ENCODE measurements at regions not wholly inside any gene's neighbourhood (a gene's known extent, or its start where the extent isn't known, plus 50 kb on each side); places are given as distances from the start of the nearest gene placed in this dataset.

DNA sequence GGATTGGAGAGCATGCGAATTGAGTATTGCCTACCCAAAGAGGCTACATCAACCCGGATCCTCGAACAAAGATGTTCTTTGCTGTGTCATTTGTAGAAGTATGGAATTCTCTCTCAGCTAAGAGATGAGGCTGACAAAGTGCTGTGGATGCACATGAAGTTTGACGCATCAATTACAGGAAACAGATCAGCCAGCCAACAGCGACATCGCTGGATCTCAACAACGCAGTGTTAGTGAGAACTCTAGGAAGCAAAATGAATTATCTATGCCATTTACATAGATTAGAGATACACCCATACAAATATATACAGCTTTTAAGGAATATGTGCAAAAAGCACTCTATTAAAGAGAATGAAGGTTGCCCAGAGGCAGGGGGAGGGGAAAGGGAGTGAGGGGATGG is 160.6 kb upstream of the RGMA start:
- no peak for DNase-seq

GRCh38 chr15:93247466-93248121 is 158.6 kb upstream of the RGMA start:
- no peak for DNase-seq

- DNase-seq, result no peak
Observed at GRCh38 chr15:93246266-93247242, 157.5 kb upstream of the RGMA start.

- no peak for DNase-seq
Observed at GRCh38 chr15:93245661-93246042, 156.6 kb upstream of the RGMA start.

DNA sequence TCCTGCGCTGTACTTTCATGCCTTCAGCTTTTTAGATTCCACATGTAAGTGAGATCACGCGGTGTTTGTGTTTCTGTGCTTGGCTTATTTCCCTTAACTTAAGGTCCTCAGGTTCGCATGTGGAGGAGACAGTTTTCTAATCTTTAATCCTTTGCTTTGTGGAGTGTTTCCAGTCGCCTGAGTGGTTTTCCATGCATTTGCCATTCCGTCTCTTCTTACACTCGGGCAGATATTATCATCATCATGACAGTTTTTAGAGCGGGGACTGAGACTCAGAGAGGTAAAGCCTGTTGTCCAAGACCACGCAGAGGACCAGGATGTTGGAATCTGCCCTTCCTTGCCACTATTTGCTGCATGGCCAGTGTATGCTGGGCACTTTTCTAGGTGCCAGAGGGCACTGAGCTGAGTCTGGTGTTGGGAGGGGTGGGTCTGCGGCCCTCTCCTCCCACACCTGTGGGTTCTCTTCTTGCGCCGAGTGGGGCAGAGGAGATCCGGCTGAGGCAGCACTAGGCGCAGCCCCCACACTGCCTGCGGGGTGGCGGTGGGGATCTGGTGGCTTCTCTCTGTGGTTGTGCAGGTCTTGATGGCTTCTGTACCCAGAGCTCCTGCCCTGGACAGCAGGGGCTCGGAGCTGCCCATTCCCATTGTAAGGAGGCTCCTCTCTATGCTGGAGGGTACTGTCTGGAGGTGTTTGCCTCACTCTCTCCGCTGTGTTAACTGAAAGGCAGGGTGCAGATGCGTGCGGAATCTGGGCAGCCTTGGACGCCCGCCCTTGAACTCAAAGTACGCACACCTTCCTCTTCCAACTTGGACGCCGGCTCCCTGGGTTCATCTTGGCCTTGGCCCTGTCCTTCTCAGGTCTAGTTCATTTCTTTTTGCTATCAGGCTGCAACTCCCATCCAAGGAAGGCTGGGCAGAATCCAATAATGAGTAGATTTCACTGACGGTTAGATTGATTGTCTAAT is 156.0 kb upstream of the RGMA start:
- DNase-seq, result no peak

DNA sequence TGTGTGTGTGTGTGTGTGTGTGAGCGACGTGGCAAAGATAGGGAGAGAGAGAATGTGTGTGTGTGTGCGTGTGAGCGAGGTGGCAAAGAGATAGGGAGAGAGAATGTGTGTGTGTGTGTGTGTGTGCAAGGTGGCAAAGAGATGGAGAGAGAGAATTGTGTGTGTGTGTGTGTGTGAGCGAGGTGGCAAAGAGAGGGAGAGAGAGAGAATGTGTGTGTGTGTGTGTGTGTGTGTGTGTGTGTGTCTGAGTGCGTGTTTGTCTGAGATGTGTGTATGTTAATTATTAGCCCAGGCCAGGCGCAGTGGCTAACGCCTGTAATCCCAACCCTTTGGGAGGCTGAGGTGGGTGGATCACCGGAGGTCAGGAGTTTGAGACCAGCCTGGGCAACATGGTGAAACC is 154.6 kb upstream of the RGMA start:
- no peak for DNase-seq

DNA sequence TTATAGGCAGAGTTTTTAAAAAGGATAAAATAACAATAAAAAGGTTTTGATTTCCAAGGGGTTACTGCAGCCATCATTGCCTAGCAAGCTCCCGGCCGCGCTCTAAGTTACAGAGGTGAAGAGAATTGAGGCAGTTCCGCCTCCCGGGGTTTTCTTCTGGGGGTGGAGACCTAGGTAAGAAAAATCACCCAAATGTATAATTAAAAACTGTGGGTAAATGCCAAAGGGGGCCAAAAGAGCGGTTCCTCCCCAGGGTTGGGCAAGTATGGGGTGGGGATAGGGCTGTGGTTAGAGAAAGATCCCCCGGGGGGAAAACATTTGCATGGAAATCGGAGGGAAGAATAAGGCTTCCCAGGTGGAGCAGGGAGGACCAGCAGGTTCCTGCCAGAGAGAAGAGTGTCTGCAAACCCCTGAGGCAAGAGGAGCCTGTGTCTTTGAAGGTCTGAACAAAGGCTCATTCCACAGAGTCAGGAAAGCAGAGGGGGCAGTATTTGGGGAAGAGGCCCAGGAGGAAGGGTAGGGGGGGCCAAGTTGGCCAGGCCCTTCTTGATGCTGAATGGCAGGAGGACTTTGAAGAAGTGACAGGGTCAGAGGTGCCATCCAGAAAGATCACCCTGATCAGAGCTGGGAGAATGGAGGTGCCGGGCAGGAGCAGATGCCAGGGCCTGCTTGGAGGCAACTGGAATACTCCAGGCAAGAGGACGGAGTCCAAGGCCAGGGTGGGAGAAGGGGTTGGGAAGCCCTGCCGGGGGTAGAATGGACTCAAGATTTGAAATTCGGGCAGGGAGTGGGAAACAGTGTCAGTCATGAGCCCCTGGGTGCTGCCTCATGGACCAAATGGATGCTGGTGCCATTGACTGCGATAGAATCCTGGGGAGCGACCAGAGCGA is 152.9 kb upstream of the RGMA start:
- DNase-seq, result no peak

DNA sequence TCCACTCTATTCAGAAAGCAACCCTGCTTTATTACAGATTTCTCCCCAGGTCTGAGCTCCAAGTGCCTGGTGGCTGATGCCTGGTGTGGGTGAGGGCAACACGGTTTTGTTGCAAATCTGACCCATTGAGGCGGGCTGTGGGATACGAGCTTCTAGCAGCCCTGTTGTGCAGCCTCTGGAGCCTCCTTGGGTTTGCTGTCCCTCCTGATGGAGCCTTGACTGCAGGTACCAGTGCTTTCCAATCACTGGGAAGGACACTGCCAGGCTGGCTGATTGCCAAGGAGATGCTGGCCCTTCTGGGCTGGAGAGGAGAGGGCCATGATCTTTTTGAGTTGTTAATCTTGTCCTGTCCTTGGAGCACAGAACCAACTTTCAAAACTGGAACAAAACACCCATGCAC is 151.0 kb upstream of the RGMA start:
- no peak for DNase-seq

DNA sequence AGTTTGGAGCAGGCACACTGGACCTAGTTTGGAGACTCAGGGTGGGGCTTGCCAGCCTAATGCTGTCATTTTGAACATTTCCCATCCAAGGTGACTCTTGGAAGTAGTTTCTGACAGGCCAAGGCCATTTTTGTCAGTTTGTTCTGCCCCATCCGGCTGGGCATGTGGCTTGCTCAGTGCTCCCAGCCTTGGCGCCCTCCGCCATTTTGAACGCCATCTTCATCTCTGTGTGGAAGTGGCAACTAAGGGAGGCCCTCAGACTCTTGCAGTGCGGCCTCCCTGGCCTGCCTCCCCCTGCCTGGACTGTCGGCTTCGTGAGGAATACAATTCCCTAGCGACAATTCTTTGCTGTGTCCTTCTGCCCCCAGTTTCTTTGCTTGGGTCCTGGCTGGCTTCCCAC is 150.6 kb upstream of the RGMA start:
- DNase-seq, result no peak

DNA sequence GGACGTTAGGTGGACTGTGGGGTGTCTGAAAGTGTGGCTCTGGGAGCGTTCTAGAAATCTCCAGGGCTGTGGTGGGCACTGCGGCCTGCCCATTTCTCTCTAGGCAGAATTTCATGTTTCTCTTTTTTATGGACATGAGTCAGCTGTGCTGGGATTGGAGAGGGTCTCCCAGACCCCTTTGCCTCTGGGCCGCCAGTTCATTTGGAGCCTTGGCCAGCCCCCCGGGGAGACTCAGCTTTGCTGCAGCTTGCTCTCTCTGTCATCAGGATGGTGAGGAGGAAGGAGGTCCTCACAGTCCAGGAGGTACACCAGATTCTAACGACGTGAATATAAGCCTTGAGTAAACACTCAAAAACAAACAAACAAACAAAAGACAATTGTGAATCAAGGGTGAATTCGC is 149.6 kb upstream of the RGMA start:
- no peak for DNase-seq

DNA sequence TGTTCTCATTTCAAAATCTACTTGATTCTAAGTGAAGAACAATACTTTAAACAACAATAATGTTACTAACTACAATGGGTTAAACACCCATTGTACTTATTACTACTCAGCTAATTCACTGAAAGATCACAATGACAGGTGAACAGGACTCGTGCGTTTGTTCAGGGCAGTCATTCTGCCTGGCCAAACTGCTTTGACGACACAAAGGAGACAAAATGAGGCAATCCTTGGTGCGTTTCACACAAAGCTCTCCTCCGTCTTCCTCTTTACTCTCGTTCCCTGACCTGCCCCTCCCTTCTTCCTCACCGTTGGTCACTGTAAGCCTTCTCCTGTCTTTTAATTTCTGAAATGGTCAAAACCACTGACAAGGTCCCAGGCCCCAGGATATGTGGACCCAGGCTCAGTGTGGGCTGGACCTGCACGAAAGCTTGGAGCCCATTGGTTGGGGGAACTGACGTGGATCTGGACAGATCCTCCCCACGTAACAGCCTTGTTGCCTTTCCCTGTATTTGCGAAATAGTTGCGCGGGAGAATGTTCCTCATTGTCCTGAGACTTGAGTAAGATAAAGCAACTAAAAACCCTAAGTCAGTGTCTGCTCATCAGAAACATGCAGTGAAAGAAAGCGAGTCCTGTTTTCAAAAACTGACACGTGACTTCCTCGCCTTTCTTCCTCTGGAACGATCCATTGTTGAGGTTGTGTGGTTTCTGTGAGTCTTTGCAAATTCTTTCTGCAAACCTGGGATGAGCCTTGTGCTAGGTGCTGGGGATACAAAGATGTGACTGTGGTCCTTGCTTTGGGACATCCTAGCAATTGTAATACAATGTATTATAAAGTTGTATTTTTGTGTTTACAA is 147.1 kb upstream of the RGMA start:
- DNase-seq, result no peak

DNA sequence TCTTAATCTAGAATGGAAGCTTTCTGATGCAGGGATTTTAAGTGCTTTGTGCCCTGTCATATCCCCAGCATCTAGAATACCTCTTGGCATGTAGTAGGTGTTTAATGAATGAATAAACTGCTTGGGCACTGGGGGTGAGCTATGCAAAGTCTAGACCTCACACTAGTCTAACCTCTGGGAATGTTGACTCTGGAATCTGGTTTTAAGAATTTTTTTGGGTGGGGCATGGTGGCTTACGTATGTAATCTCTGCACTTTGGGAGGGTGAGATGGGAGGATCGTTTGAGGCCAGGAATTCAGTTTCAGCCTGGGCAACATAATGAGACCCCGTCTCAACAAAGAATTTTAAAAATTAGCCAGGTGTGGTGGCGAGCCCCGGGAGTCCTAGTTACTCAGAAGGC is 146.3 kb upstream of the RGMA start:
- DNase-seq, result no peak

DNA sequence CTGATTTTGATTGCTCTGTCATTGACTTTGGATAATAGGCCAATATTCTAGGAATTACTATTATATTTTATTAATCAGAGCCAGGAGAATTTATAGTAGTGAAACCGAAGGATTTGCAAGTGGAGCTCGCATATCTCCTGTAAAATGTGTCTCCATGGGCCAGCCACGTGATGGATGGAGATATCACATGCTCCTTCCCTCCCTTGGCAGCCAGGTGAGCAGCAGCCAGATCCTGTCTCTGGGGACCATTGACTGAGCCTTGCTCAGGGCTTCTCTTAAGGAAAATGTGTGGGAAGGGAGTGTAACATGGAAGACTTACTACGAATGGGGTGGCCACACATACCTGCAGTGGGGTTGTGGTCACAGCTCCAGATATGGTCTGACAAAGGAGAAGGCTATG is 144.7 kb upstream of the RGMA start:
- DNase-seq, result no peak

- no peak for DNase-seq
Observed at GRCh38 chr15:93232845-93233244, 143.8 kb upstream of the RGMA start.

DNA sequence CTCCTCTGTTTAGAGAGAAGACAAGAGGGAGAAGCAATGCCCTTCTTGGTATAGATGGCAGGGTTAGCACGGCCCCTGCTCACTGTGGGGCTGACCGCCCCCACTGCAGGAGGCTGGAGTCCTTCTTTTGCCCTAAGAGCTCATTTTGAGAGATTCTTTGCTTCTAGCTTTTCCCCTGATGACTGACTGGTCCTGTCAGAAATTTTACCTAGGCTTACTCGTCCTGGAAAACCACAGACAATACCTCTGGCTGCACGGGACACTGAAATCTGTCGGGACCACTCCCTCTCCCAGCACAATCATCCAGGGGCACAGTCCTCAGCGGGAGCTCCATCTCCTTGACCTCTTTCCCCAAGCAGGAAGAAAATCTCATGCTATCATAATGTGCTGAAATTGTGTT is 143.0 kb upstream of the RGMA start:
- DNase-seq, result no peak

- no peak for DNase-seq
Observed at GRCh38 chr15:93231261-93231925, 142.4 kb upstream of the RGMA start.

DNA sequence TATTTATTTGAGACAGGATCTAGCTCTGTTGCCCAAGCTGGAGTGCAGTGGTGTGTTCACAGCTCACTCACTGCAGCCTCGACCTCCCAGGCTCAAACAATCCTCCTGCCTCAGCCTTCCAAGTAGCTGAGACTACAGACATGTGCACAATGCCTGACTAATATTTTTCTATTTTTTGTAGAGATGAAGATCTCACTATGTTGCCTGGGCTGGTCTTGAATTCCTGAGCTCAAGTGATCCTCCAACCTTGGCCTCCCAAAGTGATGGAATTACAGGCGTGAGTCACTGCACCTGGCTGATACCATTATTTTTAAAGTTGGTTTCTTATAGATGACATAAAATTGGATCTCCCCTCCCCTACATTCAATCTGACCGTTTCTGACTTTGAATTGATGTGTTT is 139.5 kb upstream of the RGMA start:
- no peak for DNase-seq

- DNase-seq, result no peak
Observed at GRCh38 chr15:93223803-93224202, 134.8 kb upstream of the RGMA start.

DNA sequence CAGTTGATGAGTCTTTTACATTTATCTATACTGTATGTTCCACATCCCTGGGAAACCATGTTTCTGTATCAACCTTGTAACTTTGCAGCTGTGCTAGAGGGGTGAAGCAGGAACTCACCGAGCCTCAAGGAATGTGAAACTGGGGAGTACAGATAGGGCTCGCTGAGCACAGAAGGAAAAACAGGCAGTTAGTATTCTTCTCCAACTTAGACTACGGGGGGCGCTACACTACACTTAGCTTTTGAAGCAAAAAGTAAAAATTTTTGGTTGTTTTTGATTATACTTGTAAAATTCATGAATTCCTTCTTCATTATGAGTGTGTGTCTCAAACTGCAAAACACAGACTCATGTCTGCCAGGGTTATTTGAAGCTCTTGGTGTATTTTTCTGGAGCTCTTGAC is 132.7 kb upstream of the RGMA start:
- no peak for DNase-seq

- no peak for DNase-seq
Observed at GRCh38 chr15:93219859-93220420, 130.9 kb upstream of the RGMA start.

All from activated CD4-positive, alpha-beta T cell treated with anti-CD3 and anti-CD28 coated beads for 1 hour (primary cell).